Thyroid gland (tissue), 4 donors: ENCODE measurements at regions not wholly inside any gene's neighbourhood (a gene's known extent, or its start where the extent isn't known, plus 50 kb on each side); places are given as distances from the start of the nearest gene placed in this dataset.
"Not testable (repeated sequence)": the region's sequence is repeated elsewhere in the genome, so short reads cannot be mapped to it uniquely, and the experiment has no call there.

Experiments used
- DNase-seq, 2 donors: peaks; one replicate each; pipeline ENCODE4 v3.0.0-alpha.2; 2019
- H3K27ac ChIP-seq, 3 donors: fragments of 200-600 bp; sonication (generic); 1 replicate in 2 of 3; 2 replicates in 1 of 3; pipeline ENCODE4 v1.5.1; 2016 to 2019; ENCODE audit warnings: mild to moderate bottlenecking in 1 of 3, moderate library complexity in 1 of 3
- H3K27me3 ChIP-seq: fragments of 200-600 bp; sonication (generic); one replicate; pipeline ENCODE4 v1.5.1; 2019
- H3K36me3 ChIP-seq, 2 donors: fragments of 200-600 bp; sonication (generic); one replicate each; pipeline ENCODE4 v1.5.1; 2016 to 2019
- H3K4me1 ChIP-seq, 2 donors: fragments of 200-600 bp; sonication (generic); one replicate each; pipeline ENCODE4 v1.5.1; 2017 to 2019
- H3K4me3 ChIP-seq, 3 donors: fragments of 200-600 bp; sonication (generic); replicated peaks in 1 of 3; 1 replicate in 2 of 3; 2 replicates in 1 of 3; pipeline ENCODE4 v1.5.1; 2016; ENCODE audit warnings: mild to moderate bottlenecking in 1 of 3
- H3K9me3 ChIP-seq: fragments of 200-600 bp; sonication (generic); one replicate; pipeline ENCODE4 v1.5.1; 2017
- POLR2A ChIP-seq, 2 donors: fragments of 450-650 bp; IDR thresholded peaks; one replicate each; pipeline ENCODE4 v1.6.1; 2017; ENCODE audit warnings: antibody characterized with exemption in 2 of 2, mild to moderate bottlenecking in 2 of 2, moderate library complexity in 1 of 2
- WGBS, 2 donors: methylation state at CpG; one replicate each; pipeline ENCODE4 v1.1.5; 2017; 5-methylcytosine and 5-hydroxymethylcytosine counted together
- intact Hi-C: fragments of 100-400 bp; cut with DNase I; formaldehyde crosslinking; loops from one replicate; pipeline ENCODE4 v1.15.1; 2023
- TF ChIP-seq, protein P1 (sequence below), 6 experiments: fragments of 200-600 bp in 3 of 6; fragments of 450-650 bp in 3 of 6; sonication (generic) in 3 of 6; IDR thresholded peaks; one replicate each; pipeline ENCODE4 v1.5.1; 2016 to 2019; ENCODE audit warnings: antibody characterized with exemption in 6 of 6, mild to moderate bottlenecking in 2 of 6, inconsistent platforms in 1 of 6, moderate library complexity in 1 of 6

GRCh38 chr3:26931896-26932295, 309.3 kb downstream of the LRRC3B start:
- DNase-seq = no peak
- TF ChIP-seq POLR2A (IDR thresholded peaks at IDR 0.05) = no peak
- TF ChIP-seq, protein P1, sequence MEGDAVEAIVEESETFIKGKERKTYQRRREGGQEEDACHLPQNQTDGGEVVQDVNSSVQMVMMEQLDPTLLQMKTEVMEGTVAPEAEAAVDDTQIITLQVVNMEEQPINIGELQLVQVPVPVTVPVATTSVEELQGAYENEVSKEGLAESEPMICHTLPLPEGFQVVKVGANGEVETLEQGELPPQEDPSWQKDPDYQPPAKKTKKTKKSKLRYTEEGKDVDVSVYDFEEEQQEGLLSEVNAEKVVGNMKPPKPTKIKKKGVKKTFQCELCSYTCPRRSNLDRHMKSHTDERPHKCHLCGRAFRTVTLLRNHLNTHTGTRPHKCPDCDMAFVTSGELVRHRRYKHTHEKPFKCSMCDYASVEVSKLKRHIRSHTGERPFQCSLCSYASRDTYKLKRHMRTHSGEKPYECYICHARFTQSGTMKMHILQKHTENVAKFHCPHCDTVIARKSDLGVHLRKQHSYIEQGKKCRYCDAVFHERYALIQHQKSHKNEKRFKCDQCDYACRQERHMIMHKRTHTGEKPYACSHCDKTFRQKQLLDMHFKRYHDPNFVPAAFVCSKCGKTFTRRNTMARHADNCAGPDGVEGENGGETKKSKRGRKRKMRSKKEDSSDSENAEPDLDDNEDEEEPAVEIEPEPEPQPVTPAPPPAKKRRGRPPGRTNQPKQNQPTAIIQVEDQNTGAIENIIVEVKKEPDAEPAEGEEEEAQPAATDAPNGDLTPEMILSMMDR (IDR thresholded peaks at IDR 0.05) = no peak
- no peak overlapping the region for H3K27ac ChIP-seq
- no peaks in the 10 kb centered on the region for H3K9me3 ChIP-seq
- H3K36me3 ChIP-seq = no peaks in the 10 kb centered on the region
- H3K27me3 ChIP-seq = no peaks in the 10 kb centered on the region
- H3K4me3 ChIP-seq = no peak overlapping the region
- WGBS, 2 donors = 38 to 86% methylated on average over 1 of the region's 1 CpG
- H3K4me1 ChIP-seq = no peaks in the 10 kb centered on the region
- intact Hi-C loops = no loop called here

- no peaks in the 10 kb centered on the region for H3K4me1 ChIP-seq
- H3K4me3 ChIP-seq = no peak overlapping the region
- no peaks in the 10 kb centered on the region for H3K36me3 ChIP-seq
- intact Hi-C loops = no loop called here
- H3K27ac ChIP-seq = no peak overlapping the region
- no peak for DNase-seq
- WGBS, 2 donors = 90 to 91% methylated on average over 3 of the region's 3 CpGs
- H3K9me3 ChIP-seq = no peaks in the 10 kb centered on the region
- no peak for TF ChIP-seq POLR2A (IDR thresholded peaks at IDR 0.05)
- TF ChIP-seq, protein P1 (IDR thresholded peaks at IDR 0.05) = no peak
- no peaks in the 10 kb centered on the region for H3K27me3 ChIP-seq
Observed at GRCh38 chr3:26932752-26933151, 310.2 kb downstream of the LRRC3B start.

DNA sequence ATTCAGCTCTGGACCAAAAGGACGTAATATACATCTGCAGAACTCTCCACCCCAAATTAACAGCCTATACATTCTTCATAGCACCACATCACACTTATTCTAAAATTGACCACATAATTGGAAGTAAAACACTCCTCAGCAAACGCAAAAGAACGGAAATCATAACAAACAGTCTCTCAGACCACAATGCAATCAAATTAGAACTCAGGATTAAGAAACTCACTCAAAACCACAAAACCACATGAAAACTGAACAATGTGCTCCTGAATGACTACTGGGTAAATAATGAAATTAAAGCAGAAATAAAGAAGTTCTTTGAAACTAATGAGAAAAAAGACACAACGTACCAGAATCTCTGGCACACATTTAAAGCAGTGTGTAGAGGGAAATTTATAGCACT, 322.9 kb downstream of the LRRC3B start:
- H3K4me3 ChIP-seq, DNase-seq, H3K27ac ChIP-seq, H3K9me3 ChIP-seq, H3K4me1 ChIP-seq, H3K36me3 ChIP-seq, H3K27me3 ChIP-seq, intact Hi-C loops: not testable (repeated sequence)
- WGBS, 2 donors = 88 to 89% methylated on average over 4 of the region's 4 CpGs

GRCh38 chr3:26960382-26960781, 337.8 kb downstream of the LRRC3B start:
- no peak for TF ChIP-seq POLR2A (IDR thresholded peaks at IDR 0.05)
- TF ChIP-seq, protein P1 (IDR thresholded peaks at IDR 0.05) = no peak
- Histone ChIP-seq H3K27me3 (no peaks in the 10 kb centered on the region), H3K4me3 (no peak overlapping the region), H3K36me3 (no peaks in the 10 kb centered on the region), H3K27ac (no peak overlapping the region), H3K4me1 (no peaks in the 10 kb centered on the region), H3K9me3 (no peaks in the 10 kb centered on the region)
- WGBS, 2 donors = 66 to 70% methylated on average over 1 of the region's 1 CpG
- intact Hi-C loops = no loop called here
- DNase-seq = no peak

DNA sequence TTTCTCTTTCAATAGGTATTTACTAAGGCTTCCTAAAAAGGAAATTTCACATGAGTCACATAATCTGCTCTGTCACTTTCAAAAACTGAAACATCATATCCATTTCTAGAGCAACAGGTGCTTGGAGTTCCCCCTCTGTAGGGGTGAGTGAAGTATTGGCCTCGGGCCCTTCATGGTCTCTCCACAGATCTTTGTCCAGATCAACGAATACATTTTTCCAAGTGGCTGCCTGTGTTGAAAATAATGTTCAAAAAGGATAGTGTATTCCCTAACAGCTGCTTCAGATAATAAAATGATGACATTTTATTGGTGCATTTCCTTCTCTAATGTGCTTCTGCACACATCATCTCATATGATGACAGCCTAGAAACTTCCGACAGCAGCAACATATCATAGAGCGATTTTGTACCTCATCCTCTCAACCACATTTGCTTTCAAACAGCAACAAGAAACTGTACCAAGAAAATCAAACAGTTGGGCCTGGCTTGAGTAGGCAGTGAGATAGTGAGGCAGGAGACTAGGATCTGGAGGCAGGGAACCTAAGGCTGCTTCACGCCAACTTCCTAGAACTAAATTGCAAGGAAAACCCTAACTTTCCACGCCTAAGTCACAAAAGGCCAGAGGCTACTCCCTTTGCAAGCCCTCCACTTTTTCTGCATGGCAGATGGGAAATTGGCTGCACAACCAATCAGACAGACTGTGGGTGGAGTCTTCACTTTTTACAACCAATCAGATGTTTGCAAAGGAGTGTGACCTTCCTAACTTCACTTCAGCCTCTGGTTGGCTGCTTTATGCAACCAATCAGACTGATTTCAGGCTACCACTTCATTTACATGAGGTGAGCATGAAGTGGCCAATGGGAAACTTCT, 340.2 kb downstream of the LRRC3B start:
- TF ChIP-seq, protein P1 (IDR thresholded peaks at IDR 0.05) = no peak
- no peak for TF ChIP-seq POLR2A (IDR thresholded peaks at IDR 0.05)
- 88 to 93% methylated on average over 6 of the region's 6 CpGs for WGBS, 2 donors
- Histone ChIP-seq H3K9me3 (no peaks in the 10 kb centered on the region), H3K4me1 (no peaks in the 10 kb centered on the region), H3K36me3 (no peaks in the 10 kb centered on the region), H3K4me3 (no peak overlapping the region), H3K27ac (no peak overlapping the region), H3K27me3 (no peaks in the 10 kb centered on the region)
- DNase-seq = no peak
- intact Hi-C loops = no loop called here
